ENCODE measurements at regions not wholly inside any gene's neighbourhood (a gene's known extent, or its start where the extent isn't known, plus 50 kb on each side); places are given as distances from the start of the nearest gene placed in this dataset.

- H3K9me3 ChIP-seq (ENCODE audit: control insufficient read depth in 1 of 2, low read length in 2 of 2) = no peaks in the 10 kb centered on the region
- no peak overlapping the region for H3K27ac ChIP-seq (ENCODE audit: low read depth, low read length)
- CTCF ChIA-PET (ENCODE audit: partially characterized antibody) = interaction anchor here (0.7 to 1.5 kb wide), 2 partner anchors 37 to 1240 kb away, joined by 3 to 4 read pairs; no protein-coding TSS in a partner anchor
- peaks cover 0 to 4% of the 10 kb centered on the region in 2 donors for H3K27me3 Mint-ChIP-seq
- H3K27me3 ChIP-seq (ENCODE audit: insufficient read depth, low read length) = no peaks in the 10 kb centered on the region
- intact Hi-C loops (cut with micrococcal nuclease) = no loop called here
- POLR2A ChIA-PET (ENCODE audit: partially characterized antibody) = no interaction called here
- H3K9me3 Mint-ChIP-seq = no peaks in the 10 kb centered on the region
- H3K36me3 Mint-ChIP-seq = no peaks in the 10 kb centered on the region
- no peaks in the 10 kb centered on the region for H3K36me3 ChIP-seq (ENCODE audit: insufficient read depth, low read length)
- H3K4me1 Mint-ChIP-seq = no peaks in the 10 kb centered on the region
- DNase-seq = no peak
- H3K4me1 ChIP-seq (ENCODE audit: insufficient read depth, low read length) = no peaks in the 10 kb centered on the region
- no peak overlapping the region for H3K4me3 ChIP-seq (ENCODE audit: low read length in 2 of 2)
- no peak overlapping the region for H3K27ac Mint-ChIP-seq
- H3K4me3 Mint-ChIP-seq = no peak overlapping the region
Observed at GRCh38 chr4:16297003-16297402, 70.7 kb upstream of the TAPT1 start.

DNA sequence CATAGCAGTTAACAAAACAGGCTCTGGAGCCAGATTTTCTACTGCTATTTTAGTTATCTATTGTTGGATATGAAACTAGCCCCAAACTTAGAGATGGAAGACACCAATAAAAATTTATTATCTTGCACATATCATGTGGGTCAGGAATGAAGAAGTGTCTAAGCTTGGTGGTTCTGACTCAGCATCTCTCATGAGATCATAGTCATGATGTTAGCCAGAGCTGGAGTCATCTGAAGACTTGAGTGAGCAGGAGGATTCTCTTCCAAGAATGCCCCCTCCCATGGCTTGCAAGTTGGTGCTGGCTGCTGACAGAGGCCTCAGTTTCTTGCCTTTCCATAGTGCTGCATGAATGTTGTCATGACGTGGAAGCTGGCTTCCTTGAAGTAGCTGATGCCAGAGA lies 68.2 kb upstream of the TAPT1 start:
- no peaks in the 10 kb centered on the region for H3K9me3 Mint-ChIP-seq
- H3K4me3 Mint-ChIP-seq = no peak overlapping the region
- Histone ChIP-seq H3K4me1 (ENCODE audit: insufficient read depth, low read length) (no peaks in the 10 kb centered on the region), H3K36me3 (ENCODE audit: insufficient read depth, low read length) (no peaks in the 10 kb centered on the region), H3K27ac (ENCODE audit: low read depth, low read length) (no peak overlapping the region), H3K27me3 (ENCODE audit: insufficient read depth, low read length) (no peaks in the 10 kb centered on the region), H3K9me3 (ENCODE audit: control insufficient read depth in 1 of 2, low read length in 2 of 2) (no peaks in the 10 kb centered on the region), H3K4me3 (ENCODE audit: low read length in 2 of 2) (no peak overlapping the region)
- H3K36me3 Mint-ChIP-seq = no peaks in the 10 kb centered on the region
- CTCF ChIA-PET (ENCODE audit: partially characterized antibody) = interaction anchor here (1.0 kb wide), 1 partner anchor 1153 kb away, joined by 3 read pairs; no protein-coding TSS in a partner anchor
- POLR2A ChIA-PET (ENCODE audit: partially characterized antibody) = no interaction called here
- H3K27me3 Mint-ChIP-seq = peaks cover 0 to 4% of the 10 kb centered on the region in 2 donors
- H3K27ac Mint-ChIP-seq = no peak overlapping the region
- DNase-seq = no peak
- H3K4me1 Mint-ChIP-seq = peaks cover 0 to 4% (median 2%) of the 10 kb centered on the region in 4 donors
- intact Hi-C loops (cut with micrococcal nuclease) = loop anchor here (1.0 kb wide), 1 partner anchor 1153 kb away; no protein-coding TSS in a partner anchor

- H3K27me3 ChIP-seq (ENCODE audit: insufficient read depth, low read length) = no peaks in the 10 kb centered on the region
- H3K36me3 Mint-ChIP-seq = no peaks in the 10 kb centered on the region
- H3K4me3 Mint-ChIP-seq = no peak overlapping the region
- no peak for DNase-seq
- H3K36me3 ChIP-seq (ENCODE audit: insufficient read depth, low read length) = no peaks in the 10 kb centered on the region
- H3K4me1 ChIP-seq (ENCODE audit: insufficient read depth, low read length) = no peaks in the 10 kb centered on the region
- H3K27me3 Mint-ChIP-seq = peaks cover 0 to 5% of the 10 kb centered on the region in 2 donors
- H3K9me3 Mint-ChIP-seq = no peaks in the 10 kb centered on the region
- no peaks in the 10 kb centered on the region for H3K9me3 ChIP-seq (ENCODE audit: control insufficient read depth in 1 of 2, low read length in 2 of 2)
- H3K27ac ChIP-seq (ENCODE audit: low read depth, low read length) = no peak overlapping the region
- ChIA-PET POLR2A (ENCODE audit: partially characterized antibody) (no interaction called here), CTCF (ENCODE audit: partially characterized antibody) (interaction anchor here (0.7 to 4.0 kb wide), 9 partner anchors 10 to 1179 kb away, joined by 3 to 30 read pairs (median 4); no protein-coding TSS in a partner anchor)
- peaks cover 0 to 4% (median 2%) of the 10 kb centered on the region in 4 donors for H3K4me1 Mint-ChIP-seq
- H3K27ac Mint-ChIP-seq = no peak overlapping the region
- intact Hi-C loops (cut with micrococcal nuclease) = no loop called here
- no peak overlapping the region for H3K4me3 ChIP-seq (ENCODE audit: low read length in 2 of 2)
Observed at GRCh38 chr4:16293210-16293838, 67.1 kb upstream of the TAPT1 start.

- POLR2A ChIA-PET (ENCODE audit: partially characterized antibody) = no interaction called here
- H3K9me3 ChIP-seq (ENCODE audit: control insufficient read depth in 1 of 2, low read length in 2 of 2) = no peaks in the 10 kb centered on the region
- intact Hi-C loops (cut with micrococcal nuclease) = no loop called here
- Mint-ChIP-seq H3K9me3 (no peaks in the 10 kb centered on the region), H3K4me3 (no peak overlapping the region), H3K36me3 (no peaks in the 10 kb centered on the region), H3K27ac (no peak overlapping the region), H3K4me1 (peaks cover 0 to 4% (median 2%) of the 10 kb centered on the region in 4 donors), H3K27me3 (peaks cover 2 to 5% of the 10 kb centered on the region in 2 donors)
- H3K4me3 ChIP-seq (ENCODE audit: low read length in 2 of 2) = no peak overlapping the region
- CTCF ChIA-PET (ENCODE audit: partially characterized antibody) = interaction anchor here (0.9 to 4.0 kb wide), 9 partner anchors 11 to 1179 kb away, joined by 3 to 30 read pairs (median 4); no protein-coding TSS in a partner anchor
- no peaks in the 10 kb centered on the region for H3K36me3 ChIP-seq (ENCODE audit: insufficient read depth, low read length)
- no peak for DNase-seq
- H3K27ac ChIP-seq (ENCODE audit: low read depth, low read length) = no peak overlapping the region
- H3K4me1 ChIP-seq (ENCODE audit: insufficient read depth, low read length) = no peaks in the 10 kb centered on the region
- no peaks in the 10 kb centered on the region for H3K27me3 ChIP-seq (ENCODE audit: insufficient read depth, low read length)
Observed at GRCh38 chr4:16292585-16292984, 66.3 kb upstream of the TAPT1 start.

- no peak overlapping the region for H3K27ac Mint-ChIP-seq
- intact Hi-C loops (cut with micrococcal nuclease) = loop anchor here (1.0 kb wide), 1 partner anchor 1181 kb away; no protein-coding TSS in a partner anchor
- Histone ChIP-seq H3K9me3 (ENCODE audit: control insufficient read depth in 1 of 2, low read length in 2 of 2) (no peaks in the 10 kb centered on the region), H3K4me3 (ENCODE audit: low read length in 2 of 2) (no peak overlapping the region), H3K27ac (ENCODE audit: low read depth, low read length) (no peak overlapping the region), H3K27me3 (ENCODE audit: insufficient read depth, low read length) (no peaks in the 10 kb centered on the region), H3K4me1 (ENCODE audit: insufficient read depth, low read length) (no peaks in the 10 kb centered on the region), H3K36me3 (ENCODE audit: insufficient read depth, low read length) (no peaks in the 10 kb centered on the region)
- H3K4me3 Mint-ChIP-seq = no peak overlapping the region
- peaks cover 0 to 4% (median 2%) of the 10 kb centered on the region in 4 donors for H3K4me1 Mint-ChIP-seq
- H3K27me3 Mint-ChIP-seq = peaks cover 1 to 3% of the 10 kb centered on the region in 2 donors
- CTCF ChIA-PET (ENCODE audit: partially characterized antibody) = interaction anchor here (0.9 to 4.0 kb wide), 12 partner anchors 9 to 1181 kb away, joined by 3 to 30 read pairs (median 4); no protein-coding TSS in a partner anchor
- H3K9me3 Mint-ChIP-seq = no peaks in the 10 kb centered on the region
- DNase-seq = no peak
- no peaks in the 10 kb centered on the region for H3K36me3 Mint-ChIP-seq
- POLR2A ChIA-PET (ENCODE audit: partially characterized antibody) = interaction anchor here (0.7 kb wide), 1 partner anchor 10 kb away, joined by 4 read pairs; no protein-coding TSS in a partner anchor
Observed at GRCh38 chr4:16290681-16291420, 64.6 kb upstream of the TAPT1 start.

GRCh38 chr4:16289897-16290554 lies 63.8 kb upstream of the TAPT1 start:
- Histone ChIP-seq H3K4me3 (ENCODE audit: low read length in 2 of 2) (no peak overlapping the region), H3K4me1 (ENCODE audit: insufficient read depth, low read length) (no peaks in the 10 kb centered on the region), H3K27me3 (ENCODE audit: insufficient read depth, low read length) (no peaks in the 10 kb centered on the region), H3K36me3 (ENCODE audit: insufficient read depth, low read length) (no peaks in the 10 kb centered on the region), H3K27ac (ENCODE audit: low read depth, low read length) (no peak overlapping the region), H3K9me3 (ENCODE audit: control insufficient read depth in 1 of 2, low read length in 2 of 2) (no peaks in the 10 kb centered on the region)
- Mint-ChIP-seq H3K27me3 (peaks cover 3 to 6% of the 10 kb centered on the region in 2 donors), H3K9me3 (peaks cover 0 to 3% (median 2%) of the 10 kb centered on the region in 8 donors), H3K36me3 (no peaks in the 10 kb centered on the region), H3K4me3 (peak overlapping the region in 2 of 8 donors; percentile 16 to 38), H3K4me1 (peaks cover 0 to 4% (median 2%) of the 10 kb centered on the region in 4 donors), H3K27ac (no peak overlapping the region)
- ChIA-PET CTCF (ENCODE audit: partially characterized antibody) (interaction anchor here (1.0 to 4.0 kb wide), 12 partner anchors 8 to 1182 kb away, joined by 3 to 30 read pairs (median 4); no protein-coding TSS in a partner anchor), POLR2A (ENCODE audit: partially characterized antibody) (no interaction called here)
- DNase-seq = peak in 3 of 5 donors; percentile 16 to 26 (median 17)
- intact Hi-C loops (cut with micrococcal nuclease) = loop anchor here (1.0 kb wide), 1 partner anchor 1182 kb away; no protein-coding TSS in a partner anchor

DNA sequence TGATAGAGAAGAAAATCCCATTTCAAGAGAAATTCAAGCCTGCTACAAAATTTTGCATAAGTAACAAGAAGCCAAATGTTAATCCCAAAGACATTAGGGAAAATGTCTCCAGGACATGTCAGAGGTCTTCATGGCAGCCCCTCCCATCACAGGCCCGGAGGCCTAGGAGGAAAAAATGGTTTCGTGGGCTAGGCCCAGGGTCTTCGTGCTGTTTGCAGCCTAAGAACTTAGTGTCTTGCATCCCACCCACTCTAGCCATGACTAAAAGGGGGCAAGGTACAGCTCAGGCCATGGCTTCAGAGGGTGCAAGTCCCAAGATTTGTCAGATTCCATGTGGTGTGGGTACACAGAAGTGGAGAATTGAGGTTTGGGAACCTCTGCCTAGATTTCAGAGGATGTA lies 57.8 kb upstream of the TAPT1 start:
- H3K4me3 ChIP-seq (ENCODE audit: low read length in 2 of 2) = no peak overlapping the region
- no peaks in the 10 kb centered on the region for H3K36me3 ChIP-seq (ENCODE audit: insufficient read depth, low read length)
- intact Hi-C loops (cut with micrococcal nuclease) = no loop called here
- peaks cover 0 to 24% (median 15%) of the 10 kb centered on the region in 8 donors for H3K9me3 Mint-ChIP-seq
- peaks cover 4 to 26% of the 10 kb centered on the region in 2 donors for H3K27me3 Mint-ChIP-seq
- no peaks in the 10 kb centered on the region for H3K4me1 Mint-ChIP-seq
- no peaks in the 10 kb centered on the region for H3K4me1 ChIP-seq (ENCODE audit: insufficient read depth, low read length)
- ChIA-PET POLR2A (ENCODE audit: partially characterized antibody) (no interaction called here), CTCF (ENCODE audit: partially characterized antibody) (no interaction called here)
- H3K27ac Mint-ChIP-seq = no peak overlapping the region
- no peak for DNase-seq
- peaks cover 3 to 7% of the 10 kb centered on the region in 2 donors for H3K36me3 Mint-ChIP-seq
- no peaks in the 10 kb centered on the region for H3K9me3 ChIP-seq (ENCODE audit: control insufficient read depth in 1 of 2, low read length in 2 of 2)
- no peak overlapping the region for H3K4me3 Mint-ChIP-seq
- H3K27ac ChIP-seq (ENCODE audit: low read depth, low read length) = no peak overlapping the region
- H3K27me3 ChIP-seq (ENCODE audit: insufficient read depth, low read length) = no peaks in the 10 kb centered on the region

Data from CD4-positive, alpha-beta memory T cell (primary cell).